GM12878 (cell line): ENCODE measurements at regions not wholly inside any gene's neighbourhood (a gene's known extent, or its start where the extent isn't known, plus 50 kb on each side); places are given as distances from the start of the nearest gene placed in this dataset.

ENCODE experiments used
- ATAC-seq: fragments of 200-7000 bp; cut with Tn5 transposase; 3 replicates; pipeline ENCODE4 v1.9.1; 2020; ENCODE audit warnings: mild to moderate bottlenecking, moderate library complexity
- BruUV-seq: library from RNA; stranded (reverse); fragments of 400-500 nt; replicated peaks from 2 replicates; lab custom pipeline; 2021; lab: Mats Ljungman, UMichigan
- CTCF ChIA-PET: fragments of 300-600 bp; sonication (Branson Sonifier 250); formaldehyde crosslinking; extraction: SDS; loops from one replicate; lab custom pipeline; 2021; ENCODE audit warnings: inconsistent platforms; lab: Yijun Ruan, JAX
- POLR2A ChIA-PET: fragments of 350-600 bp; formaldehyde crosslinking; extraction: SDS; loops from one replicate; lab custom pipeline; 2021; ENCODE audit warnings: inconsistent platforms; lab: Charles Lee
- RAD21 ChIA-PET: fragments of 300-600 bp; sonication (Branson Sonifier 250); formaldehyde crosslinking; loops from one replicate; lab custom pipeline; 2023; ENCODE audit warnings: antibody characterized with exemption; ENCODE audit not compliant: unreplicated experiment; lab: Charles Lee
- SMC1A ChIA-PET: fragments of 300-600 bp; sonication (Branson Sonifier 250); formaldehyde crosslinking; loops from one replicate; lab custom pipeline; 2023; ENCODE audit not compliant: unreplicated experiment, uncharacterized antibody; lab: Charles Lee
- DNase-seq: peaks from one replicate; pipeline ENCODE4 v3.0.0-alpha.2; 2011; ENCODE audit warnings: low read depth, low spot score
- FAIRE-seq: peaks from 3 replicates; lab custom pipeline; 2011; peaks lifted over from hg19 to GRCh38; lab: Jason Lieb, UNC
- H2AFZ ChIP-seq: 2 replicates; pipeline ENCODE4 v1.6.0; 2011; ENCODE audit warnings: low read depth, low read length, control low read depth; ENCODE audit not compliant: control insufficient read depth
- H3K27ac ChIP-seq: 2 replicates; pipeline ENCODE4 v1.5.1; 2011; ENCODE audit warnings: control low read depth; ENCODE audit not compliant: control insufficient read depth, insufficient read depth
- H3K27me3 ChIP-seq, 2 experiments: replicated peaks in 1 of 2; 2 replicates each; pipeline versions ENCODE4 v1.6.0 to v1.6.1; 2011; ENCODE audit warnings: low read length in 1 of 2; ENCODE audit not compliant: control insufficient read depth in 2 of 2, insufficient read depth in 2 of 2
- H3K36me3 ChIP-seq, 2 experiments: 2 replicates each; pipeline ENCODE4 v1.5.1; 2011; ENCODE audit warnings: low read length in 1 of 2; ENCODE audit not compliant: control insufficient read depth in 2 of 2, insufficient read depth in 2 of 2
- H3K4me1 ChIP-seq: 2 replicates; pipeline ENCODE4 v1.6.1; 2011; ENCODE audit warnings: mild to moderate bottlenecking, low read length, moderate library complexity, mixed read lengths; ENCODE audit not compliant: control insufficient read depth, insufficient read depth
- H3K4me2 ChIP-seq: 2 replicates; pipeline ENCODE4 v1.6.0; 2011; ENCODE audit warnings: control low read depth; ENCODE audit not compliant: control insufficient read depth, insufficient read depth
- H3K4me3 ChIP-seq: fragments of 200-600 bp; sonication (generic); 2 replicates; pipeline ENCODE4 v1.5.1; 2016
- H3K79me2 ChIP-seq: 2 replicates; pipeline ENCODE4 v1.6.0; 2011; ENCODE audit warnings: low read length; ENCODE audit not compliant: control insufficient read depth, insufficient read depth
- H3K9ac ChIP-seq: 2 replicates; pipeline ENCODE4 v1.8.0; 2011; ENCODE audit warnings: low read length, control low read depth, mixed read lengths; ENCODE audit not compliant: control insufficient read depth, insufficient read depth
- H3K9me3 ChIP-seq: replicated peaks from 3 replicates; pipeline ENCODE4 v1.5.1; 2011; ENCODE audit warnings: mild to moderate bottlenecking, low read length; ENCODE audit not compliant: control insufficient read depth, insufficient read depth
- H4K20me1 ChIP-seq: 2 replicates; pipeline ENCODE4 v1.6.0; 2011; ENCODE audit not compliant: control insufficient read depth, insufficient read depth
- E2F8 ChIP-seq: fragments of 450-650 bp; IDR thresholded peaks from 2 replicates; pipeline ENCODE4 v1.6.1; 2018; ENCODE audit warnings: mild to moderate bottlenecking, low read depth, moderate library complexity; ENCODE audit not compliant: partially characterized antibody
- FOS ChIP-seq: IDR thresholded peaks from 3 replicates; pipeline ENCODE4 v1.6.1; 2011; ENCODE audit warnings: borderline replicate concordance; ENCODE audit not compliant: insufficient read length; ENCODE audit errors: extremely low read depth
- NR2C2 ChIP-seq: IDR thresholded peaks from 2 replicates; pipeline ENCODE4 v1.6.1; 2011; ENCODE audit warnings: borderline replicate concordance, low read depth; ENCODE audit not compliant: control insufficient read depth, insufficient read length
- SMC3 ChIP-seq: IDR thresholded peaks from 2 replicates; pipeline ENCODE4 v1.6.1; 2011; ENCODE audit warnings: low read length, improper control_type of control experiment, borderline replicate concordance
- SUZ12 ChIP-seq: fragments of 200-600 bp; sonication (generic); IDR thresholded peaks from one replicate; pipeline ENCODE4 v1.6.1; 2018; ENCODE audit warnings: antibody characterized with exemption, mild to moderate bottlenecking; ENCODE audit not compliant: unreplicated experiment
- ZNF217 ChIP-seq: fragments of 450-650 bp; IDR thresholded peaks from 2 replicates; pipeline ENCODE4 v1.6.1; 2017; ENCODE audit warnings: antibody characterized with exemption, mild to moderate bottlenecking
- WGBS: methylation state at CpG from one replicate; pipeline ENCODE4 v1.1.6; 2016; ENCODE audit warnings: low lambda C conversion rate; ENCODE audit not compliant: insufficient replicate concordance, insufficient coverage; ENCODE audit errors: missing lambda C conversion rate; 5-methylcytosine and 5-hydroxymethylcytosine counted together
- in situ Hi-C: fragments of 300-500 bp; cut with MboI; formaldehyde crosslinking; loops from 9 replicates; pipeline ENCODE4 v1.14.3; 2018; ENCODE audit warnings: mixed read lengths
- intact Hi-C: fragments of 100-400 bp; cut with micrococcal nuclease; formaldehyde crosslinking; loops from one replicate; pipeline ENCODE4 v1.14.2; 2022; ENCODE audit not compliant: unreplicated experiment

DNA sequence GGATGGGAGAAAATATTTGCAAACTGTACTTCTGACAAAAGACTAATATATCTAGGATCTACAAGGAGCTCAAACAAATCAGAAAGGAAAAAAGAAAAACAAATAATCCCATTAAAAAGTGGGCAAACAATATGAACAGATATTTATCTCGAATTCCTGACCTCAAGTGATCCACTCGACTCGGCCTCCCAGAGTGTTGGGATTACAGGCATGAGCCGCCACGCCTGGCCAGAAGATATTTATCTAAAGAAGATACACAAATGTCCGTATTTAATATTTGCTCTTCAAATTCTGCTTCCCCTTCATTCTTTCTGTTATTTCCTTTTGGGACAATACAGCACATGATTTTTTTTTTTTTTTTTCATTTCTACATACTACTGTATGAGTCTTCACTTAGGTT is 151.7 kb upstream of the GRM7 start:
- no peaks in the 10 kb centered on the region for H4K20me1 ChIP-seq
- RAD21 ChIA-PET, result no interaction called here
- no peak overlapping the region for H2AFZ ChIP-seq
- no peaks in the 10 kb centered on the region for H3K9me3 ChIP-seq
- CTCF ChIA-PET, result interaction anchor here (0.6 kb wide), 1 partner anchor 488 kb away, joined by 4 read pairs; no protein-coding TSS in a partner anchor
- H3K27ac ChIP-seq, result no peak overlapping the region
- no peak overlapping the region for H3K9ac ChIP-seq
- no peak overlapping the region for H3K4me2 ChIP-seq
- SMC1A ChIA-PET, result interaction anchor here (0.6 kb wide), 1 partner anchor 1371 kb away, joined by 3 read pairs; no protein-coding TSS in a partner anchor
- no TSS peak for BruUV-seq
- POLR2A ChIA-PET, result no interaction called here
- no peaks in the 10 kb centered on the region for H3K27me3 ChIP-seq
- in situ Hi-C loops (no loop called here), intact Hi-C loops (no loop called here)
- no peak for ATAC-seq
- H3K79me2 ChIP-seq, result no peaks in the 10 kb centered on the region
- TF ChIP-seq SMC3, result no peak
- no peak for TF ChIP-seq SUZ12
- no peak for TF ChIP-seq ZNF217
- no peak for TF ChIP-seq FOS
- TF ChIP-seq NR2C2, result no peak
- no peak for TF ChIP-seq E2F8
- DNase-seq, result no peak
- H3K4me1 ChIP-seq, result no peaks in the 10 kb centered on the region
- no peak for FAIRE-seq
- H3K4me3 ChIP-seq, result no peak overlapping the region
- WGBS, result 76% methylated on average over 6 of the region's 6 CpGs
- no peaks in the 10 kb centered on the region for H3K36me3 ChIP-seq
